D721Med (cell line): ENCODE measurements at regions not wholly inside any gene's neighbourhood (a gene's known extent, or its start where the extent isn't known, plus 50 kb on each side); places are given as distances from the start of the nearest gene placed in this dataset.

ENCODE experiments used
- DNase-seq: peaks from one replicate; pipeline ENCODE4 v3.0.0; 2011; ENCODE audit warnings: low spot score; ENCODE audit not compliant: insufficient read length
- FAIRE-seq: peaks from 2 replicates; lab custom pipeline; 2011; peaks lifted over from hg19 to GRCh38; lab: Jason Lieb, UNC
- CTCF ChIP-seq: IDR thresholded peaks from 2 replicates; pipeline ENCODE4 v1.5.1; 2012; ENCODE audit warnings: mild to moderate bottlenecking, control low read depth; ENCODE audit not compliant: insufficient read depth; ENCODE audit errors: missing control alignments

DNA sequence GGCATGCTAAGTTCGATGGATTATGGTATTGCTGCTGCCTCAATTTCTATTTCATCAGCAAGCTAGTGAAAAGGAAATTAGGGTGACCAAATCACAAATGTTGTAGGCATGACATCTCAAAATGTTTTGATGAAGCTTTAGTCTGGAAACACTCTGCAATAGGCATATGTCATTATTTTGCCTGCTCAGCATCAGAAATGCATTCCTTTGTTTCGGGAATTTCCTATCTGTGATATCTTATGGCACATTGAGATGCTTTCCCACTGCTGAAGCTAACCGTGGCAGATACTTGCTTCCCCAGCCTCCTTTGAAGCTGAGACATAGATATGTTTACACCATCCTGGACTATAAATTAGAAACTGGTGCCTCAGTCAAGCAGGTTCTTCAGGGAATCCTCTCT lies 119.7 kb downstream of the CDC42EP3 start:
- no peak for TF ChIP-seq CTCF
- FAIRE-seq (no peak), DNase-seq (no peak)

GRCh38 chr2:37552339-37552738 lies 119.1 kb downstream of the CDC42EP3 start:
- DNase-seq (no peak), FAIRE-seq (no peak)
- no peak for TF ChIP-seq CTCF

- TF ChIP-seq CTCF, result no peak
- no peak for FAIRE-seq
- no peak for DNase-seq
Observed at GRCh38 chr2:37553411-37554154, 117.9 kb downstream of the CDC42EP3 start.

DNA sequence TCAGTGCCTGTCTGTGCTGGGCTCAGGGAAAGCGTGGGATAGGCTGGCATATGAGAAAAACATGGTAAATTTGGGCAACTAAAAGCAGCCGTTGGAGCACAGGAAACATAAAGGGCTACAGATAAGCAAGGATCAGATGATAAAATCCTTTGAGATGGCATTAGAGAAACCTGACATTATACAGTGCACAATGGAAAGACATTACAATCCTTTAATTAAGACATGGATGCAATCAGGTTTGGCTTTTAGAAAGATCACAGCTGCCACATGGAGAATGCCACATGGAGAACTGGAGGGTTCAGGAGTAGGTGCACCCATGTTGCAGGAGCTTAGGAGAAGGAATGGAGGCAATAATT lies 117.3 kb downstream of the CDC42EP3 start:
- no peak for FAIRE-seq
- no peak for TF ChIP-seq CTCF
- no peak for DNase-seq

GRCh38 chr2:37554687-37555086 lies 116.8 kb downstream of the CDC42EP3 start:
- no peak for FAIRE-seq
- no peak for DNase-seq
- TF ChIP-seq CTCF, result no peak

DNA sequence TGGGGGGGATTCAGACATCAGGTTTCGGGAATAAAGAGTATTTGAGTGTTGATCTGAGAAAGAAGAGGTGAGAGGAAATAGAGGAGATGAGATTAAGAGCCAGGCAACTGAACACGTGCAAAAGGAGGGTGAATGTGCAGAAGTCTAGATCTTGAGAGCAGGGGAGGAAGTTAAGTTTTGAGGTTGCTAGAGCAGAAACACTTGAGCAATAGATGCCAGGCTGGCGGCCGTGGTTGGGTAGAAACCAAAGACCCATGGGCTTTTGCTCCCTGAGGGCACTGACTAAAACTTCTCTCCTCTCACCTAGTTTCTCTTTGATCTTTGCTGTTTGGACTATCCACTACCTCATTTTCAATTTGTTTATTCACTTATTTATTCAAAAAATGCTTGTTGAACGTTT lies 116.0 kb downstream of the CDC42EP3 start:
- no peak for FAIRE-seq
- DNase-seq, result no peak
- TF ChIP-seq CTCF, result no peak

- TF ChIP-seq CTCF, result no peak
- no peak for DNase-seq
- no peak for FAIRE-seq
Observed at GRCh38 chr2:37556256-37556655, 115.2 kb downstream of the CDC42EP3 start.
